GM19099 (cell line): ENCODE measurements at regions not wholly inside any gene's neighbourhood (a gene's known extent, or its start where the extent isn't known, plus 50 kb on each side); places are given as distances from the start of the nearest gene placed in this dataset.

Experiments
- POLR2A ChIP-seq: IDR thresholded peaks from 3 replicates; pipeline ENCODE4 v1.6.1; 2011; ENCODE audit warnings: low read depth; ENCODE audit not compliant: insufficient read length; ENCODE audit errors: extremely low read depth

DNA sequence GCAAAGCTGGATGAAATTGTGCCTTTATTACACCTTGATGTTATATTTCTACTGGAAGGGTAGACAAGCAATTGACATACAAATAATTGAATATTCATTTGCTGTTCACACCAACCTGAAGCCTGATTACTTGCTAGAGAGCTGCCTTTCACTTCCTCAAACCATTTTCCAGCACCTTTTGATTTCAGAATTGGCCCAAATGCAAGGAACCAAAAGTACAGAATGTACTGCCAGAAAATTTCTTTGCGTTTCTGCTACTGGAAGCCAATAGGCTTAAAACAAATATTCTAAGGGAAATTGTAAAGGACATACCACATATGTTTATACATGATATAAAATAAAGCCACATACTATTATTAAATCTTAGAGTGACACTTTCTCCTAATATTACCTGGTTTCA lies 94.5 kb downstream of the RFPL4B start:
- no peak for TF ChIP-seq POLR2A

GRCh38 chr6:112443179-112444065 lies 96.3 kb downstream of the RFPL4B start:
- no peak for TF ChIP-seq POLR2A

- no peak for TF ChIP-seq POLR2A
These were observed 103.5 kb downstream of the RFPL4B start for GRCh38 chr6:112450663-112451062.

GRCh38 chr6:112457886-112458285 lies 110.8 kb downstream of the RFPL4B start:
- TF ChIP-seq POLR2A, result no peak

DNA sequence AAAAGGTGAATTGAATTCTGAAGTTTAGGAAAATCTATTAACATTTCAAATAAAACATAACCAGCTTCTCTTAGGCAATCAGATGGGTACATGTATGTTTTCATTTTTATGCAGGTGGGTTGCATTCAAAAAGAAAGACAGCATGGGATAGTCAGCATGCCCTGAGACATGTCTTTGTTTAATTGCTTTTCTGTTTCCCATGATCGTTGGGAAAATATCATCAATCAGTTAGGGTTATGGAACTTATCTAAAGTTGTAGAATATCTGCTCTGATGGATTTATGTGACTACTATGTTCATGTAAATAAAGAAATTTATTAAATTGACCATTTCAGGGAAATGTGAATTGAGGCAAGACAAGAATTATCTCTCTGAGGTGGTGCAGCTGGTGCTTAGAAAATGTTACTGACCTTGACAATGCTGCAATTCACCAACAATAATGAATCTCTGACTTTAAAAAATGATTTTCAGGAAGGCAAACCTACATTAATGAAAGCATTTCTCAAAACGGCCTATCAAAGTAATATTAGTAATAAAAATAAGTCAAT lies 112.7 kb downstream of the RFPL4B start:
- no peak for TF ChIP-seq POLR2A

- TF ChIP-seq POLR2A, result no peak
These were observed 118.0 kb downstream of the RFPL4B start for GRCh38 chr6:112464901-112465665.

GRCh38 chr6:112466373-112467151 lies 119.4 kb downstream of the RFPL4B start:
- no peak for TF ChIP-seq POLR2A

- no peak for TF ChIP-seq POLR2A
These were observed 121.2 kb downstream of the RFPL4B start for GRCh38 chr6:112468359-112468758.

- TF ChIP-seq POLR2A, result no peak
These were observed 122.2 kb downstream of the RFPL4B start for GRCh38 chr6:112469306-112469705.

- TF ChIP-seq POLR2A, result no peak
These were observed 123.2 kb downstream of the RFPL4B start for GRCh38 chr6:112470376-112470775.

DNA sequence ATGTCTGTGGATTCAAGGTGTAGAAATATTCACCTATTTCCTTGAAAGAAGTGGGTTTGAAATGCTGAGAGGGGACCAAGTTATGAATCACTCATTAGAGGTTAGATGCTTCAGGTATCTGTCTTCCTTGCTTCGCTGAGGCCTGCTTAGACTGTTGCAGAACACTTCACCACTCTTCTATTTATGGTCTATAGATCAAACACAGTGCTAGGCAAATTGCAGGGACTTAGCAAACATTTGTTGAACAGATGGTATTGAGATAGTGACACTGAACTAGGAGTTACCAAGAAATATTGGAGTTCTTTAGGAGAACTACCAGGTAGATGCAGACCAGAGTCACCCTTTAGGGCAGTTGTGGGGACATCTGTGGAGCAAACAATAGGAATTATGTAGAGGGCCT lies 123.8 kb downstream of the RFPL4B start:
- no peak for TF ChIP-seq POLR2A

- no peak for TF ChIP-seq POLR2A
These were observed 128.0 kb downstream of the RFPL4B start for GRCh38 chr6:112475083-112475482.

- no peak for TF ChIP-seq POLR2A
These were observed 130.0 kb downstream of the RFPL4B start for GRCh38 chr6:112477125-112477524.

DNA sequence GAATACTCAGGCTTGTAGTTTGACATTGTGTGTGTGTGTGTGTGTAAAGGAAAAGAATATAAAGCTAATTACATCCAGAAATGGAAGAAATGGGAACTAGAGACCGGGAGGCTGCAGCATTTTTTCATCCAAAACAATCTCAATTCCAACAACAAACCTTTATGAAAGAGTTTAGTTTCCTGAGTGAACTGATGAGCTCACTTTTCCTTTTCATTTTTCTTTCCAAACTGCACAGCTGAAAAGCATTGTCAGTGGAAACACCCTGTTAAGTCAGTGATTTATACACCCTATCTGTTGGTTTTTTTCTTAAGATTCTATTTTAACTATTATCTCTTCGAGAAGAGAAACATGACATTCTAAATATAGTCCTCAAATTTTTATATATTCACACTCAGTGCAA lies 130.9 kb downstream of the RFPL4B start:
- no peak for TF ChIP-seq POLR2A

GRCh38 chr6:112480553-112480952 lies 133.4 kb downstream of the RFPL4B start:
- no peak for TF ChIP-seq POLR2A
